SK-N-SH treated with all-trans-retinoic acid at 6 μM for 48 hours (cell line): ENCODE measurements at regions not wholly inside any gene's neighbourhood (a gene's known extent, or its start where the extent isn't known, plus 50 kb on each side); places are given as distances from the start of the nearest gene placed in this dataset.

Source experiments
- BACH2 ChIP-seq: fragments of 250-450 bp; sonication (Bioruptor Pico); IDR thresholded peaks from 2 replicates; pipeline ENCODE4 v1.9.0; 2021; ENCODE audit warnings: mild to moderate bottlenecking, borderline replicate concordance
- ESRRG ChIP-seq: fragments of 250-450 bp; sonication (Bioruptor Pico); IDR thresholded peaks from 2 replicates; pipeline ENCODE4 v1.6.1; 2021; ENCODE audit warnings: mild to moderate bottlenecking
- OSR1 ChIP-seq: fragments of 250-450 bp; sonication (Bioruptor Pico); IDR thresholded peaks from 2 replicates; pipeline ENCODE4 v1.8.0; 2022; ENCODE audit warnings: moderate library complexity, mild to moderate bottlenecking, inconsistent platforms
- TCF4 ChIP-seq: fragments of 250-450 bp; sonication (Bioruptor Pico); IDR thresholded peaks from 2 replicates; pipeline ENCODE4 v1.8.0; 2021; ENCODE audit warnings: mild to moderate bottlenecking, moderate library complexity, borderline replicate concordance
- TOX ChIP-seq: fragments of 250-450 bp; sonication (Bioruptor Pico); IDR thresholded peaks from 2 replicates; pipeline ENCODE4 v1.8.0; 2021; ENCODE audit warnings: mild to moderate bottlenecking, moderate library complexity, borderline replicate concordance
- ZC3H10 ChIP-seq: fragments of 250-450 bp; sonication (Bioruptor Pico); IDR thresholded peaks from 2 replicates; pipeline ENCODE4 v1.5.1; 2021; ENCODE audit warnings: mild to moderate bottlenecking, moderate library complexity
- ZFP30 ChIP-seq: fragments of 450-650 bp; formaldehyde crosslinking; IDR thresholded peaks from 2 replicates; pipeline ENCODE4 v1.5.0; 2022; ENCODE audit warnings: mild to moderate bottlenecking, moderate library complexity
- ZNF565 ChIP-seq: fragments of 450-650 bp; formaldehyde crosslinking; conservative IDR thresholded peaks from 2 replicates; pipeline ENCODE4 v1.5.0; 2020; ENCODE audit warnings: low read depth, mild to moderate bottlenecking, moderate library complexity
- ZNF8 ChIP-seq: fragments of 450-650 bp; formaldehyde crosslinking; IDR thresholded peaks from 2 replicates; pipeline ENCODE4 v1.5.0; 2020; ENCODE audit warnings: mild to moderate bottlenecking, moderate library complexity
- TF ChIP-seq, protein P1 (sequence below): fragments of 250-450 bp; sonication (Bioruptor Pico); IDR thresholded peaks from 2 replicates; pipeline ENCODE4 v1.8.0; 2021; ENCODE audit warnings: low read depth, mild to moderate bottlenecking, moderate library complexity, borderline replicate concordance
- TF ChIP-seq, protein P2 (sequence below): fragments of 250-450 bp; sonication (Bioruptor Pico); IDR thresholded peaks from 2 replicates; pipeline ENCODE4 v1.5.1; 2020; ENCODE audit warnings: low read depth, mild to moderate bottlenecking, moderate library complexity
- TF ChIP-seq, protein P3 (sequence below): fragments of 250-450 bp; sonication (Bioruptor Pico); IDR thresholded peaks from 2 replicates; pipeline ENCODE4 v1.8.0; 2020; ENCODE audit warnings: mild to moderate bottlenecking, moderate library complexity, borderline replicate concordance
- TF ChIP-seq, protein P4 (sequence below): fragments of 250-450 bp; sonication (Bioruptor Pico); IDR thresholded peaks from 2 replicates; pipeline ENCODE4 v1.5.1; 2021; ENCODE audit warnings: mild to moderate bottlenecking, moderate library complexity

DNA sequence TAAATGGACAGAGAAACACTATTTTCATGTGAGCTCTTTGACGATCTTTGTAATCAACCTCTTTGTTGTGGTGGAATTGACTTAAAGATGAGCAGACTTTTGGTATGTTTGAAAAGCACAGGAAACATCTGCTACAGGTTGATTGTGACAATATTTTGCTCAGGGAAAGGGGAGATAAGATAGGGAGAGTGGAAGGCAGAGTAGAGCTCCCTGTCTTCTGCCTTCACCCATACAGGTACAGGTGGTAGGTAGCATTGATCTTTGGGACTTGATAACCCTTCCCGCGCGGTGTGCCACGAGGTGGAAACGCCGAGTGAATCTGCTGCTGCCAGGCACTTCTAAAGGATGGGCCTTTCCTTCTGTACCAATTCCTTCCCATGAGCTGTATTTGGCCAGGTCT is 183.6 kb downstream of the UTRN start:
- TF ChIP-seq, protein P1, sequence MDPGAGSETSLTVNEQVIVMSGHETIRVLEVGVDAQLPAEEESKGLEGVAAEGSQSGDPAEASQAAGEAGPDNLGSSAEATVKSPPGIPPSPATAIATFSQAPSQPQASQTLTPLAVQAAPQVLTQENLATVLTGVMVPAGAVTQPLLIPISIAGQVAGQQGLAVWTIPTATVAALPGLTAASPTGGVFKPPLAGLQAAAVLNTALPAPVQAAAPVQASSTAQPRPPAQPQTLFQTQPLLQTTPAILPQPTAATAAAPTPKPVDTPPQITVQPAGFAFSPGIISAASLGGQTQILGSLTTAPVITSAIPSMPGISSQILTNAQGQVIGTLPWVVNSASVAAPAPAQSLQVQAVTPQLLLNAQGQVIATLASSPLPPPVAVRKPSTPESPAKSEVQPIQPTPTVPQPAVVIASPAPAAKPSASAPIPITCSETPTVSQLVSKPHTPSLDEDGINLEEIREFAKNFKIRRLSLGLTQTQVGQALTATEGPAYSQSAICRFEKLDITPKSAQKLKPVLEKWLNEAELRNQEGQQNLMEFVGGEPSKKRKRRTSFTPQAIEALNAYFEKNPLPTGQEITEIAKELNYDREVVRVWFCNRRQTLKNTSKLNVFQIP (CRISPR knock-in tag) = no peak
- no peak for TF ChIP-seq BACH2
- TF ChIP-seq, protein P2, sequence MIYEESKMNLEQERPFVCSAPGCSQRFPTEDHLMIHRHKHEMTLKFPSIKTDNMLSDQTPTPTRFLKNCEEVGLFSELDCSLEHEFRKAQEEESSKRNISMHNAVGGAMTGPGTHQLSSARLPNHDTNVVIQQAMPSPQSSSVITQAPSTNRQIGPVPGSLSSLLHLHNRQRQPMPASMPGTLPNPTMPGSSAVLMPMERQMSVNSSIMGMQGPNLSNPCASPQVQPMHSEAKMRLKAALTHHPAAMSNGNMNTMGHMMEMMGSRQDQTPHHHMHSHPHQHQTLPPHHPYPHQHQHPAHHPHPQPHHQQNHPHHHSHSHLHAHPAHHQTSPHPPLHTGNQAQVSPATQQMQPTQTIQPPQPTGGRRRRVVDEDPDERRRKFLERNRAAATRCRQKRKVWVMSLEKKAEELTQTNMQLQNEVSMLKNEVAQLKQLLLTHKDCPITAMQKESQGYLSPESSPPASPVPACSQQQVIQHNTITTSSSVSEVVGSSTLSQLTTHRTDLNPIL = no peak
- TF ChIP-seq, protein P3, sequence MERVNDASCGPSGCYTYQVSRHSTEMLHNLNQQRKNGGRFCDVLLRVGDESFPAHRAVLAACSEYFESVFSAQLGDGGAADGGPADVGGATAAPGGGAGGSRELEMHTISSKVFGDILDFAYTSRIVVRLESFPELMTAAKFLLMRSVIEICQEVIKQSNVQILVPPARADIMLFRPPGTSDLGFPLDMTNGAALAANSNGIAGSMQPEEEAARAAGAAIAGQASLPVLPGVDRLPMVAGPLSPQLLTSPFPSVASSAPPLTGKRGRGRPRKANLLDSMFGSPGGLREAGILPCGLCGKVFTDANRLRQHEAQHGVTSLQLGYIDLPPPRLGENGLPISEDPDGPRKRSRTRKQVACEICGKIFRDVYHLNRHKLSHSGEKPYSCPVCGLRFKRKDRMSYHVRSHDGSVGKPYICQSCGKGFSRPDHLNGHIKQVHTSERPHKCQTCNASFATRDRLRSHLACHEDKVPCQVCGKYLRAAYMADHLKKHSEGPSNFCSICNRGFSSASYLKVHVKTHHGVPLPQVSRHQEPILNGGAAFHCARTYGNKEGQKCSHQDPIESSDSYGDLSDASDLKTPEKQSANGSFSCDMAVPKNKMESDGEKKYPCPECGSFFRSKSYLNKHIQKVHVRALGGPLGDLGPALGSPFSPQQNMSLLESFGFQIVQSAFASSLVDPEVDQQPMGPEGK (CRISPR knock-in tag) = no peak
- no peak for TF ChIP-seq TOX (CRISPR knock-in tag)
- TF ChIP-seq ZNF8 (CRISPR knock-in tag) = no peak
- TF ChIP-seq TCF4 (CRISPR knock-in tag) = no peak
- TF ChIP-seq ESRRG (CRISPR knock-in tag) = no peak
- TF ChIP-seq OSR1 = no peak
- no peak for TF ChIP-seq ZNF565 (CRISPR knock-in tag)
- no peak for TF ChIP-seq ZC3H10 (CRISPR knock-in tag)
- no peak for TF ChIP-seq ZFP30 (CRISPR knock-in tag)
- TF ChIP-seq, protein P4, sequence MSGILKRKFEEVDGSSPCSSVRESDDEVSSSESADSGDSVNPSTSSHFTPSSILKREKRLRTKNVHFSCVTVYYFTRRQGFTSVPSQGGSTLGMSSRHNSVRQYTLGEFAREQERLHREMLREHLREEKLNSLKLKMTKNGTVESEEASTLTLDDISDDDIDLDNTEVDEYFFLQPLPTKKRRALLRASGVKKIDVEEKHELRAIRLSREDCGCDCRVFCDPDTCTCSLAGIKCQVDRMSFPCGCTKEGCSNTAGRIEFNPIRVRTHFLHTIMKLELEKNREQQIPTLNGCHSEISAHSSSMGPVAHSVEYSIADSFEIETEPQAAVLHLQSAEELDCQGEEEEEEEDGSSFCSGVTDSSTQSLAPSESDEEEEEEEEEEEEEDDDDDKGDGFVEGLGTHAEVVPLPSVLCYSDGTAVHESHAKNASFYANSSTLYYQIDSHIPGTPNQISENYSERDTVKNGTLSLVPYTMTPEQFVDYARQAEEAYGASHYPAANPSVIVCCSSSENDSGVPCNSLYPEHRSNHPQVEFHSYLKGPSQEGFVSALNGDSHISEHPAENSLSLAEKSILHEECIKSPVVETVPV (CRISPR knock-in tag) = no peak
